Mesendoderm (in vitro differentiated cells): ENCODE measurements at regions not wholly inside any gene's neighbourhood (a gene's known extent, or its start where the extent isn't known, plus 50 kb on each side); places are given as distances from the start of the nearest gene placed in this dataset.

Source experiments
- DNase-seq: peaks from one replicate; pipeline ENCODE4 v3.0.0; 2013
- H2AK5ac ChIP-seq: 2 replicates; pipeline ENCODE4 v1.6.1; 2013; ENCODE audit warnings: low read length, inconsistent platforms
- H2BK120ac ChIP-seq: 2 replicates; pipeline ENCODE4 v1.6.1; 2013; ENCODE audit warnings: low read depth, mild to moderate bottlenecking, low read length, moderate library complexity, mixed read lengths
- H2BK15ac ChIP-seq: replicated peaks from 2 replicates; pipeline ENCODE4 v1.6.1; 2013; ENCODE audit warnings: low read depth, mild to moderate bottlenecking, moderate library complexity
- H2BK5ac ChIP-seq: 2 replicates; pipeline ENCODE4 v1.6.1; 2013; ENCODE audit warnings: low read length, inconsistent platforms
- H3K18ac ChIP-seq: 2 replicates; pipeline ENCODE4 v1.6.1; 2013; ENCODE audit warnings: mild to moderate bottlenecking, low read length, mixed read lengths
- H3K23ac ChIP-seq: one replicate; pipeline ENCODE4 v1.6.1; 2013; ENCODE audit warnings: low read length
- H3K27ac ChIP-seq: 2 replicates; pipeline ENCODE4 v1.5.1; 2013; ENCODE audit warnings: low read depth, mild to moderate bottlenecking, inconsistent platforms, low read length, moderate library complexity
- H3K27me3 ChIP-seq: 2 replicates; pipeline ENCODE4 v1.6.1; 2013; ENCODE audit warnings: low read length, control low read depth, mild to moderate bottlenecking, inconsistent platforms; ENCODE audit not compliant: insufficient read depth, poor library complexity
- H3K36me3 ChIP-seq: 2 replicates; pipeline ENCODE4 v1.6.1; 2013; ENCODE audit warnings: low read length, inconsistent platforms; ENCODE audit not compliant: control insufficient read depth, insufficient read depth
- H3K4ac ChIP-seq: one replicate; pipeline ENCODE4 v1.6.1; 2013; ENCODE audit warnings: low read depth, mild to moderate bottlenecking, low read length, moderate library complexity
- H3K4me1 ChIP-seq: 2 replicates; pipeline ENCODE4 v1.6.1; 2013; ENCODE audit warnings: low read depth, low read length, inconsistent platforms; ENCODE audit not compliant: control insufficient read depth
- H3K4me2 ChIP-seq: 2 replicates; pipeline ENCODE4 v1.6.1; 2013; ENCODE audit warnings: low read length
- H3K4me3 ChIP-seq: 2 replicates; pipeline ENCODE4 v1.5.1; 2013; ENCODE audit warnings: mild to moderate bottlenecking, low read length
- H3K56ac ChIP-seq: one replicate; pipeline ENCODE4 v1.6.1; 2013; ENCODE audit warnings: low read length
- H3K79me1 ChIP-seq: 2 replicates; pipeline ENCODE4 v1.6.1; 2013; ENCODE audit warnings: low read length, inconsistent platforms
- H3K79me2 ChIP-seq: 2 replicates; pipeline ENCODE4 v1.6.1; 2013; ENCODE audit warnings: mild to moderate bottlenecking, low read length; ENCODE audit not compliant: control insufficient read depth, insufficient read depth
- H3K9ac ChIP-seq: 2 replicates; pipeline ENCODE4 v1.6.1; 2013; ENCODE audit warnings: low read length, inconsistent platforms
- H4K5ac ChIP-seq: one replicate; pipeline ENCODE4 v1.6.1; 2013; ENCODE audit warnings: low read length
- H4K8ac ChIP-seq: one replicate; pipeline ENCODE4 v1.6.1; 2013; ENCODE audit warnings: low read depth, mild to moderate bottlenecking, control low read depth, low read length, moderate library complexity
- WGBS: extraction: QIAGEN DNeasy Blood & Tissue Kit; methylation state at CpG from one replicate; pipeline ENCODE4 v1.1.7; 2013; ENCODE audit warnings: low lambda C conversion rate, missing lambda C conversion rate; ENCODE audit not compliant: insufficient coverage; ENCODE audit errors: extremely low coverage; 5-methylcytosine and 5-hydroxymethylcytosine counted together

GRCh38 chr12:5308996-5309395 lies 122.9 kb upstream of the NTF3 start:
- no peak overlapping the region for H2BK120ac ChIP-seq
- H3K27ac ChIP-seq: no peak overlapping the region
- H3K4me3 ChIP-seq: no peak overlapping the region
- no peaks in the 10 kb centered on the region for H3K79me1 ChIP-seq
- H3K4me2 ChIP-seq: no peak overlapping the region
- H2BK15ac ChIP-seq: no peak overlapping the region
- H3K4ac ChIP-seq: no peak overlapping the region
- no peak overlapping the region for H2AK5ac ChIP-seq
- no peak overlapping the region for H3K23ac ChIP-seq
- H4K8ac ChIP-seq: no peak overlapping the region
- H3K56ac ChIP-seq: no peak overlapping the region
- H3K9ac ChIP-seq: no peak overlapping the region
- WGBS: no CpG with 5 or more reads among the region's 8 CpGs
- H3K18ac ChIP-seq: no peak overlapping the region
- no peaks in the 10 kb centered on the region for H3K4me1 ChIP-seq
- no peaks in the 10 kb centered on the region for H3K36me3 ChIP-seq
- H2BK5ac ChIP-seq: no peak overlapping the region
- H4K5ac ChIP-seq: no peak overlapping the region
- H3K79me2 ChIP-seq: no peaks in the 10 kb centered on the region
- H3K27me3 ChIP-seq: no peaks in the 10 kb centered on the region
- no peak for DNase-seq

DNA sequence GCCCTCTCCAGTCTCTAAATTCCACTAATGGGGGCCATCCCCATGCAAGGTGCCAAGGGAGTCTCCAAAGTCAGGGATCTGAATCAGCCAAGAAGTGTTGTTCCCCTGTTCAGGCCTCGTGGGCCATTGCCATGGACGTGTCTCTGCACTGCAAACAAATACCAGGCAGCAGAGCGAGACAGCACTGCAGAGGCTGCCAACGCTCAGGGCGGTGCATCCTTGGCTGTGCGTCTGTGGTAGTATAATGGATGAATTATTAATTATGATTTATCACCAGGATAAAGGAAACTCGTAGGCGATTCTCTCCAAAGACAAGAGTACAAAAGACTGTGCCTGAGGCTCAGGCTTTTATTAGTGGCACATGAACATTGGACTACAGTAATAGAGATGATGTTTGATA lies 122.3 kb upstream of the NTF3 start:
- no peak overlapping the region for H2BK15ac ChIP-seq
- no peak overlapping the region for H3K4me3 ChIP-seq
- no peak overlapping the region for H2BK120ac ChIP-seq
- DNase-seq: no peak
- no peak overlapping the region for H3K56ac ChIP-seq
- H3K4me2 ChIP-seq: no peak overlapping the region
- H3K9ac ChIP-seq: no peak overlapping the region
- no peak overlapping the region for H2AK5ac ChIP-seq
- no peaks in the 10 kb centered on the region for H3K4me1 ChIP-seq
- H3K36me3 ChIP-seq: no peaks in the 10 kb centered on the region
- no peaks in the 10 kb centered on the region for H3K79me2 ChIP-seq
- no peak overlapping the region for H2BK5ac ChIP-seq
- no peak overlapping the region for H4K5ac ChIP-seq
- no peaks in the 10 kb centered on the region for H3K27me3 ChIP-seq
- no CpG with 5 or more reads among the region's 8 CpGs for WGBS
- H3K23ac ChIP-seq: no peak overlapping the region
- no peak overlapping the region for H3K18ac ChIP-seq
- no peak overlapping the region for H3K4ac ChIP-seq
- H3K79me1 ChIP-seq: no peaks in the 10 kb centered on the region
- H3K27ac ChIP-seq: no peak overlapping the region
- H4K8ac ChIP-seq: no peak overlapping the region

DNA sequence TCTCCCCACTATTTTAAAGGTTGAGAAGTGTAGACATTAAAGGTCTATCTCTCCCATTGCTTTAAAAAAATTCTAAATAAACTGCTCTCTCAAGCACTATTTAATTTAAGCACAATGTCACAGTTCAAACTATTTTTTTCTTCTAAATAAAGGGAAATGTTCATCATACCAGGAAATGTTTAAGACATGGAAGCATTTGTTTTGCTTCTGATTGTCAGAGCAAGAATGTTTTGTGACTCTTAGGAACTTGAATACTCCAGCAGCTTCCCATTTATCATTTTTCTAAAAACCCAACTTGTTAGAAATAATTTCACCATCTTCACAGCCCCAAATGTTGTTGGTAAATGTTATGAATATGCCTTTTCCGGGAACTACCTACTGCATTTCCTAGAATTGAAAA lies 121.8 kb upstream of the NTF3 start:
- H2BK15ac ChIP-seq: no peak overlapping the region
- H3K4me2 ChIP-seq: no peak overlapping the region
- no peak overlapping the region for H4K8ac ChIP-seq
- no peak overlapping the region for H2AK5ac ChIP-seq
- no peak overlapping the region for H3K9ac ChIP-seq
- H3K27ac ChIP-seq: no peak overlapping the region
- no peak overlapping the region for H3K4ac ChIP-seq
- no peak overlapping the region for H3K56ac ChIP-seq
- H3K79me1 ChIP-seq: no peaks in the 10 kb centered on the region
- no peak overlapping the region for H3K4me3 ChIP-seq
- no peak for DNase-seq
- no CpG with 5 or more reads among the region's 1 CpG for WGBS
- H3K18ac ChIP-seq: no peak overlapping the region
- H3K23ac ChIP-seq: no peak overlapping the region
- no peaks in the 10 kb centered on the region for H3K79me2 ChIP-seq
- H4K5ac ChIP-seq: no peak overlapping the region
- H3K36me3 ChIP-seq: no peaks in the 10 kb centered on the region
- no peak overlapping the region for H2BK5ac ChIP-seq
- H2BK120ac ChIP-seq: no peak overlapping the region
- H3K27me3 ChIP-seq: no peaks in the 10 kb centered on the region
- no peaks in the 10 kb centered on the region for H3K4me1 ChIP-seq

DNA sequence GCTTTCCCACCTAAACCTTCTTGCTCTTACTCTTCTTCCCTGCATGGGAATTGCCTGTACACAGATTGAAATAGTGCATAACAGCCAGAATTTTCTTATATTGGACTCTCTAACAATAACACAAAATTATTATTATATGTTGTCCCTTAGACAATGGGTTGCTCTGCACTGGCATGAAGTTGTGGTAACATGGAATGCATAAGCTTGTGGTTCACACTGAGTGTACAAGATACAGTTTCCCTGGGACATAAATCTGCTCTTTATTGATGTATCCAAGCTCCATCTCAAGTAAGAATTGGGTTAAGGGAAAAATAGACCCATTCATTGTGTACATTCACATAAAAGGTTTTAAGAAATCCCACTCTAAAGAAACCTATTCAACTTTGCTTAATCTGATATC lies 114.4 kb upstream of the NTF3 start:
- no peak overlapping the region for H2BK120ac ChIP-seq
- no peak overlapping the region for H4K8ac ChIP-seq
- H3K18ac ChIP-seq: no peak overlapping the region
- no peak overlapping the region for H3K9ac ChIP-seq
- no peak overlapping the region for H3K23ac ChIP-seq
- no peak overlapping the region for H2AK5ac ChIP-seq
- no peaks in the 10 kb centered on the region for H3K79me1 ChIP-seq
- no peaks in the 10 kb centered on the region for H3K79me2 ChIP-seq
- H3K4me3 ChIP-seq: no peak overlapping the region
- no peak overlapping the region for H3K27ac ChIP-seq
- H4K5ac ChIP-seq: no peak overlapping the region
- no peak overlapping the region for H3K56ac ChIP-seq
- no peaks in the 10 kb centered on the region for H3K27me3 ChIP-seq
- no peak overlapping the region for H2BK15ac ChIP-seq
- no peaks in the 10 kb centered on the region for H3K36me3 ChIP-seq
- no peak for DNase-seq
- H3K4me1 ChIP-seq: no peaks in the 10 kb centered on the region
- H2BK5ac ChIP-seq: no peak overlapping the region
- no peak overlapping the region for H3K4ac ChIP-seq
- H3K4me2 ChIP-seq: no peak overlapping the region

DNA sequence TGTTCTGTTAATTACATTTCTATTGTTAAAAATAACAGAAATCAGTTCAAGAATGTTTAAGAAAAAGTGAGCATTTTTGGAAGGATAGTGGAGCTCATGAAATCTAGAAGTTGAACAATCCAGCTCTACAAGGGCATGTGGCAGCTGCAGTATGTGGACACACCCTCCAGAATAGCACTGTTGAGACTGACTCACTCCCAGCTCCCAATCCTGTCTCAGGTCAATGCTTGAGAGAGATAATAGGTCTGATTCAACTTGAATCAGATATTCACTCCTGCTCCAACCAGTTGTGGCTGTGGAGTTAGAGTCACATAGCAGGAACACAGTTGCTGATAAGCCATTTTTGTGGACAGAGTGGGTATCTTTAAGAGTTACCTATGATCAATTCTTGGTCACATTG lies 113.0 kb upstream of the NTF3 start:
- Histone ChIP-seq H3K56ac (no peak overlapping the region), H3K36me3 (no peaks in the 10 kb centered on the region), H2AK5ac (no peak overlapping the region), H3K4me1 (no peaks in the 10 kb centered on the region), H3K27me3 (no peaks in the 10 kb centered on the region), H4K8ac (no peak overlapping the region), H3K4me2 (no peak overlapping the region), H3K4me3 (no peak overlapping the region), H3K18ac (no peak overlapping the region), H2BK15ac (no peak overlapping the region), H3K9ac (no peak overlapping the region), H3K27ac (no peak overlapping the region), H2BK5ac (no peak overlapping the region), H3K79me2 (no peaks in the 10 kb centered on the region), H3K4ac (no peak overlapping the region), H4K5ac (no peak overlapping the region), H2BK120ac (no peak overlapping the region), H3K79me1 (no peaks in the 10 kb centered on the region), H3K23ac (no peak overlapping the region)
- no peak for DNase-seq

DNA sequence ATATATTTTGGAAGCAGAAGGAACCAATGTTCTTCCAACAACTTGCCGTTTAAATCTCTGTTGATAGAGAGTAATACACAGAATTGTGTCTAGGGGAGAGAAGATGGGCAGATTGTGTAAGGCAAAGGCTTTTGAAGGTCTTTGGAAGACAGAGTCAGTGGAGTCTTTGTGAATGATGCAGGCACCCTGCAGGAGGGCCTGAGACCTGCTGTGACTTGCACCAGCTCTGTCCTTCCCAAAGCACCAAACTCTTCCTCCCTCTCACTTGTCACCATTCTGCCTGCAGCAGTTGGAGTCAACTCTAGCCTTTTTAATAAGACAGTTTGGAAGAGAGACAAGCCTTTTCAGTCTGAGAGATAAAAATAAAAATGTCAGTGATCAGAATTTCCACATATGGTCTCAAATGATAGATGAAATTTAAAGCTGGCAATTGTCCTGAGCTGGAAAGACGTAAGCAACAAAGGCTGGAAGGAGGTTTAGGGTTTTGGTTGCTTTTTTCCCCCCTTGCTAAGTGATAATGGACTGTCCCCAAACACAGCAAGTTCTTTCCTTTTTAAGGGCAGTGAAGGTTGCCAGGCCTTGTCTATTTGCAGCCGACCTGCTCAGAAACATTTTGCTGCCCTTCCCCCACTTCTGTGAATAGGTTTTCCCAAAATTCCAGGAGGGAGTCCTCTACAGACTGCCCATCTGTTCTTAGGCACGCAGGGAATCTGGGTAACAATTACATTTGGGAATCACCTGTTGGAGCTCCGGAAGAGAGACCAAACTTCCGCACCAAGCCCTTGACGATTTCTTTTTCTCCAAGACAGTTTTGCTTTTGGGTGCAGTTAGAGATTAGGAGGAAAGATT lies 103.0 kb upstream of the NTF3 start:
- H3K27ac ChIP-seq: no peak overlapping the region
- H3K23ac ChIP-seq: no peak overlapping the region
- no peak overlapping the region for H3K18ac ChIP-seq
- H3K27me3 ChIP-seq: no peaks in the 10 kb centered on the region
- H3K4ac ChIP-seq: no peak overlapping the region
- no peak overlapping the region for H4K5ac ChIP-seq
- H2AK5ac ChIP-seq: no peak overlapping the region
- H2BK5ac ChIP-seq: no peak overlapping the region
- no peak overlapping the region for H3K56ac ChIP-seq
- H3K4me3 ChIP-seq: no peak overlapping the region
- no peaks in the 10 kb centered on the region for H3K36me3 ChIP-seq
- H3K79me1 ChIP-seq: no peaks in the 10 kb centered on the region
- H3K79me2 ChIP-seq: no peaks in the 10 kb centered on the region
- H2BK15ac ChIP-seq: no peak overlapping the region
- H3K4me1 ChIP-seq: no peaks in the 10 kb centered on the region
- no peak overlapping the region for H4K8ac ChIP-seq
- no peak overlapping the region for H3K4me2 ChIP-seq
- no CpG with 5 or more reads among the region's 7 CpGs for WGBS
- no peak overlapping the region for H2BK120ac ChIP-seq
- H3K9ac ChIP-seq: no peak overlapping the region
- DNase-seq: no peak
